Effector CD4-positive, alpha-beta T cell (primary cell): ENCODE measurements at regions not wholly inside any gene's neighbourhood (a gene's known extent, or its start where the extent isn't known, plus 50 kb on each side); places are given as distances from the start of the nearest gene placed in this dataset.
"Not testable (repeated sequence)": the region's sequence is repeated elsewhere in the genome, so short reads cannot be mapped to it uniquely, and the experiment has no call there.

ENCODE experiments used
- DNase-seq: peaks from one replicate; pipeline ENCODE4 v3.0.0-alpha.2; 2020

GRCh38 chr21:28035692-28036091, 957.0 kb downstream of the LTN1 start:
- DNase-seq: not testable (repeated sequence)

GRCh38 chr21:28034916-28035315, 957.8 kb downstream of the LTN1 start:
- not testable (repeated sequence) for DNase-seq

GRCh38 chr21:28034334-28034733, 958.3 kb downstream of the LTN1 start:
- not testable (repeated sequence) for DNase-seq

DNA sequence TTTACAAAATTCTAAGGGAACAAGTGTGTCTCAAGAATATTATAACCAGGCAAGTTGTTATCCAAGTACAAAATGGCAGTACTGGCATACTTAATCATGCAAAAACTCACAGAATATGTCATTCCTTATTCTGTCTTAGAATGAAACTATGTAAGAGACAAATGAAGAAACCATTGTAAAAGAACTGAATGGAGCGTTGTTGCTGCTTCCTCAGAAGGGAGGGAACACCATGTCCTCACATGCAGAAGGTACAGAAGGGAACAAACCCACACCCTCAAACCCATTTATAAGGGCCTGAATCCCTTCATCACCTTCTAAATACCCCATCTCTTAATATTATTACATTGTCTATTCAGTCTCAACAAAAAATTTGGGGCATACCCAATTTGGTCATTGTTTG, 960.0 kb downstream of the LTN1 start:
- DNase-seq: not testable (repeated sequence)

- not testable (repeated sequence) for DNase-seq
Observed at GRCh38 chr21:28031066-28031465, 961.6 kb downstream of the LTN1 start.

DNA sequence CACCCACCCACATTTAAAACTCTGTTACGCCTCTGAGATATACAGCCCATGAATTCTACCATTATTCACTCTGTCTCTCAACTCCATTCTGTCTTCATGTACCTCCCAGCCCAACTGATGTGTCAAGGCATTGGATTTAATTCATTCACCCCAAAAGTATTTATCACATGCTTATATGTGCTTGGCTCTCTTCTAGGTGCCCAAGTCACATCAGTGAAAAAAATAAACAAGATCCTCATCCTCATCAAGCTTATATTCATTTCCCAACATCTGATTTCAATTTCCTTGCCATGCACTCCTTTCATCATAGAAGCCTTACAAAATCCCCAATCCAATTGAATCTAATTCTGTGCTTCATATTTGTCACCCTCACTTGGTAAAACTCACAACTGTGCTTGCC, 967.6 kb downstream of the LTN1 start:
- DNase-seq: no peak

- DNase-seq: no peak
Observed at GRCh38 chr21:28018741-28019669, 973.7 kb downstream of the LTN1 start.

DNA sequence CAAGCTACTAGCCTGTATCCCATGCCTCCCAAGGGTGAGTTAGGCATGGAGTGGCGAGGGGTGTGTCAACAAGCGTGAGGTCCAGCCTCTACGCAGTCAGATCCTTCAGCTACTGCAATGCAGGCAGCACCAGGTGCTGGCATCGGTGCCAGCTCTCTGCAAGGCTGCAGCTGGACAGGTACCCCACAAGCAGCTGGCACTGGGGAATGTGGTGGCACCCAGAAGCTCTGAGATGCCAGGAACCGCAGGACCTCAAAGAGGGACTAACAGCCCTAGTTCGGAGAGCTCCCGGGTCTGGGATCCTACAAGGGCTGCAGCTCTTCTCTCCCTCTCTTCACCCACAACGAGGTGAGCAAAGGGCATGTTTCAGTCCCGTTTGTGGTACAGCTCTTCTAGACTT, 974.5 kb downstream of the LTN1 start:
- no peak for DNase-seq

GRCh38 chr21:28016571-28016970, 976.1 kb downstream of the LTN1 start:
- no peak for DNase-seq

- not testable (repeated sequence) for DNase-seq
Observed at GRCh38 chr21:28013123-28013522, 979.6 kb downstream of the LTN1 start.

GRCh38 chr21:28011970-28012369, 980.7 kb downstream of the LTN1 start:
- not testable (repeated sequence) for DNase-seq

DNA sequence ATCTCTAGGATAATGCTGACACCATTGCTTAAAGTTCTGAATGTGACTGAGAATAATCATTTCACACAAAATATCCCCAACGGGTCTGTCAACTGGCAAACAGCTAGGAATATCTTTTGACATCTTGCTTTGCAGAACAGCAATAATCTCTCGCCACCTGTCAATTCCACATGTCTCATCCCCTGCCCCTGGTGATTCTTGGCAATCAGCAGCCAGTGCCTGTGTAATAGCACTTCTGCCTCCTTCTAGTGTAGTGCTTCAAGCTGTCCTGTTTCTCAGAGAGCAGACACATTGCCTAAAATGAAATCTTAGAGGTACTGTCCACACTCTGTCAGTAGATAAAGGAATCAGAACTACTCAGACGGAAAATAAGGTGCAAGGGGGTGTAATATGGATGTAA, 984.4 kb downstream of the LTN1 start:
- DNase-seq: not testable (repeated sequence)

- not testable (repeated sequence) for DNase-seq
Observed at GRCh38 chr21:28003627-28004026, 989.0 kb downstream of the LTN1 start.

DNA sequence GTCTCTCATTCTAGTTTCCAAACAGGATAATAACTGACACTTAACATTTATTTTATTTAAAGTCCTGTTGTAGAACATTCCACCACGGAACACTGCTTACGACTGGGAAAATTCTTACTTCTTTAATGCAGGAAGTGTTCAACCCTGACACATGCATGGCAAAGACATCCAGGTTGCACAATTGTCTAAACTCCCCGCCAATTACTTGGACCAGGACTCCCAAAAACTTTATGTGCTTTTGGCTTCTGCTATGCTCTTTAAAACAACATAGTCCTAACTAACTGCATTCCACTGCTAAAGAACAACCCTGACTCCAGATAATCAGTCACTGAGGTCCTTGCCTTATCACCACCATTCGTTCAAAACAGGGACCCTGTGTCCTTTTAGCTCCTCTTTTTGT, 995.8 kb downstream of the LTN1 start:
- DNase-seq: not testable (repeated sequence)

DNA sequence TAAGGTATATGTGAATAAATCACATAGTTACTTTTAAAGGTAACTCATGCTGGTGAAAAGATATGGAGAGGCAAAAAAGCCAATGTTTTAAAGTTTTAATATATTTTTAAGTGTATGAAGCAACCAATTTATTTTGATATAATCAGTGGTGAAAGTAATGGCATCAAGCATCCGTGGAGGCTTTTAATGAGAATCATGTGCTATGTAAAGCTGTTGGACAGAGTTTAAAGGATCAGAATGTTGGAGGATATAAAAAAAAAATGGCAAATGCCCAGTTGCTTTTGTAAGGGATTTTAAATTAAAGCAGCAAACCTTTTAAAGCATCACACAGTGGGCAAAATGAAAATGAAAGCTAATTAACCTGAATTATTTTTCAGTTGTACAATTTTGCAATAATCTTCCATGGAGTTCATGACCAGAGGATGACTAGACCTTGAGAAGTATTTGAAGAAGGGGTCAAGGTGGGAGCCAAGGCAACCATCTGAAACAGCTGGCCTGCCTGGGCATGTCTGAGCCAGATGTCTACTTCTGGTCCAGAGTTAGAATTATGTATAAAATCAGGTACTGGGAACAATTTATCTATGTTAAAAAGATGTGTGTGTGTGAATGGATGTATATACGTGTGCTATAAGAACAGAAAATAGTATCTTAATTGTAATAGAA, 1007.9 kb downstream of the LTN1 start:
- not testable (repeated sequence) for DNase-seq

DNA sequence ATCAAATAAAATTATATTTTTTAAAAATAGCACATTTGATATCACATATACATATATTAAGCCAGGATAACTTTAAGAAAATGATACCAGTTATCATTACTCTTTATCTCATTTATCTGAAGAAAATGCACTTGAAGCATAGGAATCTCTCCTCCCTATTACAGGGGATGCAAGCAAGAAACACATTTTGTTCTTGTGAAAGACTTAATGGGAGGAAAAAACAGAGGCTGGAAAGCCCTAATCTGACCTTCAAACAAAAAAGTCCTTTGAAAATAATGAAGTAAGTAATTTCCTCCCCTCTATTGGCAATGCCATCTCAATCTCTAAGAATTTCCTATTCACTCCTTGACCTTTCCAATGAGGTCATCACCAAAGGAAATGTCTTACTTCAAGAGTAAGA, 1012.6 kb upstream of the ADAMTS5 start:
- DNase-seq: not testable (repeated sequence)

DNA sequence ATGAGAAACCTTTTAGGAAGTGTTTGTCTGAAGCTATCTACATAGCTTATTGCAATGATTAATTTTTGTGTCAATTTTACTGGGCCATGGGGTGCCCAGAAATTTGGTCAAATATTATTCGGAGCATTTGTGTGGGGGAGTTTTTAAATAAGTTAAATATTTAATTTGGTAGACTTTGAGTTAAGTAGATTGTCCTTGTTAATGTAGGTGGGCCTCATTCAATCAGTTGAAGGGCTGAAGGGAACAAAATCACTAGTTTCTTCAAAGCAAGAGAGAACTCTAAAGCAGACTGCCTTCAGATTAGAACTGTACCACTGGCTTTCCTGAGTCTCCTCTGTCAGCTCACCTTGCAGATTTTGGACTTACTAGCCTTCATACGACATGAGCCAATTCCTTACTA, 1008.6 kb upstream of the ADAMTS5 start:
- DNase-seq: no peak

GRCh38 chr21:27974152-27974551, 1007.3 kb upstream of the ADAMTS5 start:
- not testable (repeated sequence) for DNase-seq

GRCh38 chr21:27968240-27968639, 1001.4 kb upstream of the ADAMTS5 start:
- not testable (repeated sequence) for DNase-seq

- no peak for DNase-seq
Observed at GRCh38 chr21:27954543-27955165, 987.8 kb upstream of the ADAMTS5 start.

GRCh38 chr21:27953340-27954045, 986.6 kb upstream of the ADAMTS5 start:
- no peak for DNase-seq

DNA sequence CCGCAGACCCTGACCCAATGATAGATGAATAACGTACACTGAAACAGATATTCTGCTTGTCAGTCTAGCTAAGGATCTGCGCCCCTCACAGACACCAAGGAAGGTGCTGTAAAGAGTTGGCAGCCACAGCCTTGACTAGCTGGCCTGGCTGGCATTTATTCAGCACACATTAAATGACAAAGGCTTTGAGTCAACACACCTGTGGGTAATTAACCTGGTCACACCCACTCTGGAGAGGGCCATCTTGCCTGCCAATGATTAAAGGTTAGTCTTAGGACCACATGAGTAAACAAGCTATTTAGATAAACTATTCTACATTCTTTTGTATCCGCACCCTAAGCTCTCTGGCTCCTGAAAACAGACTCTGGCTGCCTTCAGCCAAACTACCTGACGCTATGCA, 982.2 kb upstream of the ADAMTS5 start:
- DNase-seq: not testable (repeated sequence)
